ENCODE measurements at regions not wholly inside any gene's neighbourhood (a gene's known extent, or its start where the extent isn't known, plus 50 kb on each side); places are given as distances from the start of the nearest gene placed in this dataset.

DNA sequence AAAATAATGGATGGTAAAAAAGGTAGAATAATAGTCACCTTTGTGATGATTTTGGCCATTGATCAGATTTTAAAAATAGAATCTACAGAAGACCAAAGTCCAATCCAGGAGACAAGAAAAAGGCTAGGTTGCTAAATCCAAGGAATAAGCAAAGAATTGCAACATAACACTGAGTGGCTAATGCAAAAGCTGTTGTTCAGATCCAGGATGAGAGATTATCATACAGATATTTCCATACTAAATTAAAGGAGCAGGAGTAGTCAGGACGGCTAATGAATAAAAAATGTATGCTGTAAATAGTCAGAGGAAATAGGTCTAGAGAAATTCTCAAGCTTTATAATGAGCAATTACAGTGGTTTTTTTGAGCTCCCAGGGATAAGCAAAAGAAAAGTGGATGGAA, 745.9 kb upstream of the ACVR2A start:
- no peak overlapping the region for H3K27ac Mint-ChIP-seq
- H3K4me3 Mint-ChIP-seq = no peak overlapping the region
- H3K27me3 Mint-ChIP-seq = peaks cover 2% of the 10 kb centered on the region
- no peaks in the 10 kb centered on the region for H3K9me3 Mint-ChIP-seq
- H3K36me3 Mint-ChIP-seq = no peaks in the 10 kb centered on the region
- H3K4me1 Mint-ChIP-seq = no peaks in the 10 kb centered on the region

DNA sequence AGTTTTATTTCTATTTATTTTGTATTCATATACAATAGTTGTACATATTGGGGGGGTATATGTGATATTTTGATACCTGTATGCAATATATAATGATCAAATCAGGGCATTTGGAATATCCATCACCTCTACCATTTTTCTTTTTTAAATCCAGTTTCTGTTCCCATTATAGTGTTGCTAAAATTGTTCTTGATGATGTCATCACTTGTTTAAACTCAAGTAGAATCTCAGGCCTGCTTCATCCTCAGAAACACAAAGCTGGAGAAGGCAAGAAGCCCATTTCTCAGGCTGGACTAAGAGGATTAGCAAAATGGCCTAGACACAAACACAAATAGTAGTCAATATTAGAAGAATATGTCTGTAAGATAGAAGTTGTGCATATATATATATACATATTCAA, 747.1 kb upstream of the ACVR2A start:
- Mint-ChIP-seq H3K36me3 (no peaks in the 10 kb centered on the region), H3K27ac (no peak overlapping the region), H3K4me3 (no peak overlapping the region), H3K9me3 (no peaks in the 10 kb centered on the region), H3K27me3 (peaks cover 2% of the 10 kb centered on the region), H3K4me1 (no peaks in the 10 kb centered on the region)

DNA sequence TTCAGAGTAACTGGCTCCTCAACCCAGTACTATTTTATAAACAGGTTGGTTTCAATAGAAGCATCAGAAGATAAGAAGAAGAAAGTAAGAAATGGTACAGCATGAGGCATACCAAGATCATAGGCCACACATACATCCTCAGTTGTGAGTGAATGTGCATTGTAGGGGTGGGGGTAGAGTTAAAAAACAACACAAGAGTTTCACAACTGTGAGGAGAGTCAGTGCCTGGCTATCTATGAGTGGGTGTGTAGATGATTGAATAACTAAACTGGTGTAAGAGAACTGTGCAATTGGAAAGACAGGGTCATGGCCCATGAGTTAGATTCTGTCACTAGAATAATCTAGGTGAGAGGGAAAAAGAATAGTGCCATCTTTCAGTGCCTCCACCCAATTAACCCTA, 748.2 kb upstream of the ACVR2A start:
- Mint-ChIP-seq H3K27ac (no peak overlapping the region), H3K36me3 (no peaks in the 10 kb centered on the region), H3K9me3 (no peaks in the 10 kb centered on the region), H3K4me3 (no peak overlapping the region), H3K4me1 (no peaks in the 10 kb centered on the region), H3K27me3 (peaks cover 2% of the 10 kb centered on the region)

DNA sequence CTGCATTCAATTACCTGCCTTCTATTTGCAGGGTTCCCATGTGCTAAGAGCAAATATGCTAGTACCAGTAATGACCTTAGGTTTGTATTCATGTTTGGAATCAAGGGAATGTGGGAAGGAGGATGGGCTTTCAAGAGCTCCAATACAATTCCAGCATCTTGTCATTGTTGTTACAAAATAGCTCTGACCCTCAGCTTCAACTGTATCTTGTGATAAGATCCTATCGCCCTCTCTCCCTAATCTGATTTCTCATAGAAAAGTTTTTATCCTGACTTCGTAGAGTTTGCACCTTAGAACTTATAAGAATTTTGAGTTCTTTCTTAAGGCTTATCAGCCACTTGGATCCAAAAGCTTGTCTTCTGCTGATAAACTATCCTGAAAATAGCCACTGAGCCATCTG, 749.5 kb upstream of the ACVR2A start:
- Mint-ChIP-seq H3K4me3 (no peak overlapping the region), H3K4me1 (no peaks in the 10 kb centered on the region), H3K9me3 (no peaks in the 10 kb centered on the region), H3K27ac (no peak overlapping the region), H3K27me3 (peaks cover 2% of the 10 kb centered on the region), H3K36me3 (no peaks in the 10 kb centered on the region)

DNA sequence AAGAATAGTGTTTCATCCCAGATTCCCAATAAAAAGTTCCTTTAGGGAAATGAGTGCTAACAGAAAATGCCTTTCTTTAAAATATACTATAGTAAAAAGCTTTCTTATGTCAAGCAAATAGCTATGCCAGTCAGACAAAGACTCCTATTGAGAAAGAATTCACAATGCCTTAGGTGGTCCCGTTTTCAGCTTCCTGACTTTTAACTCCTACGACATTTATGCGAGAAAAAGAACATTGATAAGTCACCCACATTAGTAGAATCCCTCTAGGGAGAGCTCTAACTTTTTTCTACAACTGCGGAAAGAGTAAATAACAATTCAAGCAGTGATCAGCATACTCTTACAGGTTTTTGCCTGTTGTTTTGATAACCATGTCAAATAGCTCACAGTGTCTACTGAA, 750.8 kb upstream of the ACVR2A start:
- Mint-ChIP-seq H3K27me3 (peaks cover 2% of the 10 kb centered on the region), H3K36me3 (no peaks in the 10 kb centered on the region), H3K4me3 (no peak overlapping the region), H3K4me1 (no peaks in the 10 kb centered on the region), H3K27ac (no peak overlapping the region), H3K9me3 (no peaks in the 10 kb centered on the region)

DNA sequence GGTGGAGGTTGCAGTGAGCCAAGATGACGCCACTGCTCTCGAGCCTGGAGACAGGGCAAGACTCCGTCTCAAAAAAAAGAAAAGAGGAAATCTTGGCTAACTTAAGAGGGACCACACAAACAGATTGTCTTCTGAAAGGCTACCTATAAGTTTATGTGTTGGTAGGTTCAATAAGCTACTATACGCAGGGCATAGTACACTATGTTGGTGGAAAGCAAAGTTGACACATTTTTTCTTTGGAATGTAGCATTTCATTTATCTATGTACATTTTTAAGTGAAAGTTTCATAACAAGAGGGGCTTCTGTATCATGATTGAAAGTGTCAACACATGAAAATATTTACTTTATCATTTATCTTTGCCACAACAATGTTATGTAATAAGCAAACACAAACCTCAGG, 752.6 kb upstream of the ACVR2A start:
- Mint-ChIP-seq H3K4me3 (no peak overlapping the region), H3K27me3 (peaks cover 1% of the 10 kb centered on the region), H3K27ac (no peak overlapping the region), H3K36me3 (no peaks in the 10 kb centered on the region), H3K4me1 (no peaks in the 10 kb centered on the region), H3K9me3 (no peaks in the 10 kb centered on the region)

DNA sequence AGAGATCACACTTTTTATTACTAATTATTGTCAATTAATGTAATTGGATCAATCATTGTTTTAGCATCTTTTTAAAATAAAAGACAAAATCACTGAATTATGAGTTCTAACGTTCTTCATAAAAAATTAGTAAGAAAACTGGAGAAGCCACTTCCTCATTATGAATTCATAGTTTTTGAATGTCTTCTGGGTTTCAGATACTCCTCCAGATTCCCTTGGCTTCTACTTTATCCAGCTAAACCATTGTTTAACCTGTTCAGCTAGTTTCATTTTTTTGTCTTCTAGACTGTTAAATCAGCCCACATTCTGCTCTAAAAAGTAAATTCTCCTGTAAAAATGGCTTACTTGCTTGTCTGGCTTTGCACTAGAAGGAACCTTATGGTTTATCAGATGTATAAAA, 753.4 kb upstream of the ACVR2A start:
- Mint-ChIP-seq H3K36me3 (no peaks in the 10 kb centered on the region), H3K4me3 (no peak overlapping the region), H3K9me3 (no peaks in the 10 kb centered on the region), H3K4me1 (no peaks in the 10 kb centered on the region), H3K27ac (no peak overlapping the region), H3K27me3 (no peaks in the 10 kb centered on the region)

DNA sequence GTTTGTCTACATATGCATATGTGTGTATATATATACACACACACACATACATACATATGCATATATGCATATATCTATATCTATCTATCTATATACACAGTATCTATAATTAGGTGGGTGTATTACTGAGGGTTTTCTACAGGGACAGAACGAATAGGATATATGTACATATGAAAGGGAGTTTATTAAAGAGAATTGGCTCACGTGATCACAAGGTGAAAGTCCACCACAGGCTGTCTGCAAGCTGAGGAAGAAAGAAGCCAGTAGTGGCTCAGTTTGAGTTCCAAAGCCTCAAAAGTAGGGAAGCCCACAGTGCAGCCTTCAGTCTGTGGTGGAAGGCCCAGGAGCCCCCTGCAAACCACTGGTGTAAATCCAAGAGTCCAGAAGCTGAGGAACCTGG, 756.0 kb upstream of the ACVR2A start:
- H3K27me3 Mint-ChIP-seq = no peaks in the 10 kb centered on the region
- no peak overlapping the region for H3K4me3 Mint-ChIP-seq
- no peaks in the 10 kb centered on the region for H3K36me3 Mint-ChIP-seq
- H3K4me1 Mint-ChIP-seq = peaks cover 3% of the 10 kb centered on the region
- no peak overlapping the region for H3K27ac Mint-ChIP-seq
- no peaks in the 10 kb centered on the region for H3K9me3 Mint-ChIP-seq

DNA sequence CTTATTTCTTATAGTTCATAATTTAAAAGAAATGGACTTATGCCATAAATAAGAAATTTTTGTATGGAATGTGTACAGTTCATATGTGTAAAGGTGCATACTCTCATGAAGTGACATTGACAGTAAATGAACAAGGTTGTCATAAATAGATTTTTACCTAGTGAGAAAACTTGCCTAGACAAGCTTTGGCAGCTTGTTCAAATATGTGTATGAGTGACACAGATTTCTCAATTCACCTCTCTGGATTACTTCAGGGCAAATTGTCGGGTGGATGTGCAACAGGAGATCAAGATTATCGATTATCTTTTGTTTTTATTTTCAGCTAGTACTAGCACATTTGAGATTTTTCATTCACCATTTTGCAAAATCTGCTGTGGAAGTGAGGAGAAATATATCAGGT, 758.1 kb upstream of the ACVR2A start:
- no peaks in the 10 kb centered on the region for H3K9me3 Mint-ChIP-seq
- no peaks in the 10 kb centered on the region for H3K36me3 Mint-ChIP-seq
- peaks cover 4% of the 10 kb centered on the region for H3K27me3 Mint-ChIP-seq
- peaks cover 4% of the 10 kb centered on the region for H3K4me1 Mint-ChIP-seq
- no peak overlapping the region for H3K27ac Mint-ChIP-seq
- no peak overlapping the region for H3K4me3 Mint-ChIP-seq

DNA sequence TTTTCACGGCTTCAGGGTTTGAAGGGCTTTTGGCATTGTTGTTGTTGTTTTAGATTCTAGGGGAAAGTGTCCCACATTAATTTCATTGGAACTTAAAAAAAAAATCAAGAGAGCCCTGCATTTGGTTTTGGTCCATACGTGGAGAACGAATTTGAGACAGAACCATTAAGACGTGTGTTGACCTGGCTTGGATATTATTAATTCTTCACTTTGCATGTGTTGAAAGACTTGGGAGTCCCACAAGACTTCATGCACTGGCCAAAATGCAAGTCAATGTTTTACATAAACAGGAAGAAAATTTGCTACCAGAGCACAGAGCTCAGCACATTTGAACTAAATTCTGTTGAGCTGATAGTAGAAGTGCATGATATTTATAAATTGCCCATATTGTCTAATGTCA, 761.2 kb upstream of the ACVR2A start:
- Mint-ChIP-seq H3K4me3 (no peak overlapping the region), H3K9me3 (no peaks in the 10 kb centered on the region), H3K27me3 (peaks cover 4% of the 10 kb centered on the region), H3K27ac (no peak overlapping the region), H3K4me1 (peaks cover 4% of the 10 kb centered on the region), H3K36me3 (no peaks in the 10 kb centered on the region)

DNA sequence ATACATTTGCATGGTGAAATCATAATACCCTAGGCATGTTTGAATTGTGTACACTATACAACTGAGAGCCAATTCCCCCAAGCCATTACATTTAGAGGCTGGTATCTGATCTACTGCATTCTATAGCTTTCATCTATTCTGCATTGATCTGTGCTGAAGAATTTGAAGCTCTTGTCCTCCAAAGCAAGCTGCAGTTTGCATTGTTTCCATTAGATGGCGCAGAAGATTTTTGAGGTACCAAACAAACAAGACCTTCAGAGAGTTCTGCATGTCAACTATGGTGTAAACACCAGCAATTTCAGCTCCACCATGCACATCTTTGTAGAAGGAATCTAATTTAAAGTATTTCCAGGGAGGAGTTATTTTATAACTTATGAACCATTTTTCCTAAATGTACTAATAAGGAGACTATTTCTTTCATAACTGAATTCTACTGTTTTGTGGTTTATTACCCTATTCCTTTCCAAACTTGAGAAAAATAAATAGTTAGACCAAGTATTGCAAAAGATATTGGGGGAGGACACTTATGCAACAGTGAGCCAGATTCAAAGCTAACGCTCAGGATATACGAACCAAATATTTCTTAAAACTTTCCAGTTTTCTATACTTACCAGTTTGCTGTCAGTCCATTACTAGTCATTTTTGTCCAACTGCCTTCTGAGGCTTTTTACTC, 761.8 kb upstream of the ACVR2A start:
- Mint-ChIP-seq H3K9me3 (no peaks in the 10 kb centered on the region), H3K36me3 (no peaks in the 10 kb centered on the region), H3K4me1 (peaks cover 4% of the 10 kb centered on the region), H3K4me3 (no peak overlapping the region), H3K27me3 (peaks cover 5% of the 10 kb centered on the region), H3K27ac (no peak overlapping the region)

DNA sequence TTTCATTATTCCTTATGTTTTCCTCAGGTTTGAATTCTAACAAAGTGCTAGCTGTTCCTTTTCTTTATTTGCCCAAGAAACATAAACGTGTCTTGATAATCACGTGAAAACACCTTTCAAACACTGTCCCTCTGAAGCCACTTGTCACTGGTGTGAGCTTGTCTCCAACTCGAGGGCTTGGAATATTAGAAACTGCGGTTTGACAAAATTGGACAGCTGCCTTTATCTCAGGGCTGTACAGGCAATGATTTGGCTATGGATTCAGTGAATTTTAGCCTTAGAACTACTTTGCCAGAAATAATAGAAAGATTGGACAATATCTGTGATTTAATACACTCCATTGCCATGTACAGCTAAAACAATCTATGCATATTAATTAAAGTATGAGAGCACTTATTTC, 763.0 kb upstream of the ACVR2A start:
- peaks cover 9% of the 10 kb centered on the region for H3K27me3 Mint-ChIP-seq
- peaks cover 4% of the 10 kb centered on the region for H3K4me1 Mint-ChIP-seq
- H3K4me3 Mint-ChIP-seq = no peak overlapping the region
- H3K36me3 Mint-ChIP-seq = no peaks in the 10 kb centered on the region
- H3K9me3 Mint-ChIP-seq = no peaks in the 10 kb centered on the region
- no peak overlapping the region for H3K27ac Mint-ChIP-seq

DNA sequence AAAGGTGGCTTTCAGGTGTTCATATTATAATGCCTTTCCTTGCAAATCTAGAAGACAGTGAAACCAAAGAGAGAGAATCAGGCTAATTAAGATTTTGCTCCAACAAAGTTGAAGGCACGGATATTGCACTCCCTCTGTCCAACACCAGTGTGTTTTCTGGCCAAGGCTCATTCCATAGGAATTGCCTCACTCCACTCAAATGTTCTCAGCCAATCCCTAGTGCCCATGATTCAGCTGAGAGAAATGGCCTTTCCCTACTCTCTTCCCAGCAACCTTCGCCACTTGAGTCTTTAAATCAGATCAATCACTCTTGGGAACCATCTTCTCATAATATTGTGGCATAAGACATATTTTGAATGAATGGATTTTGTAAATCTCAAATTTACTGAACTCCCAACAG, 768.2 kb upstream of the ACVR2A start:
- no peaks in the 10 kb centered on the region for H3K36me3 Mint-ChIP-seq

DNA sequence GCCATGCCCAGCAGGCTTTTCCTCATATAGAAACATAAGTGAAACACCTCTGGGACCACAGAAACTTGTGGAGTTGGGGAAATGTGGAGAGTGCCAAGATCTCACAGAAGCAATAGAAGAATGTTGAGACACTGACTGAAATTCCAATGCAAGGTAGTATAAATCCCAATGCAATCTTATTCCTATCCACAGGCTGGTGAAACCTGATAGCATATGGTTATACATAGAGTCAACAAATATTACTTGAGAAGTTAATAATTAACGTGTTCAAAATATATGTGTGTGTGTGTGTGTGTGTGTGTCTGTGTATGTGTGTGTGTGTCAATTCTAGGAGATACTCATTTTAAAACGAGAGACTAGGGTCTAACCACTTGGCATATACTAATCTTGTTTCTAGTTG, 776.8 kb upstream of the ACVR2A start:
- Mint-ChIP-seq H3K36me3 (no peaks in the 10 kb centered on the region), H3K27ac (no peak overlapping the region), H3K4me1 (no peaks in the 10 kb centered on the region), H3K27me3 (peaks cover 9% of the 10 kb centered on the region), H3K4me3 (no peak overlapping the region), H3K9me3 (no peaks in the 10 kb centered on the region)

More for the DNA sequence above, 768.2 kb upstream of the ACVR2A start:
- Mint-ChIP-seq H3K4me3 (no peak overlapping the region), H3K4me1 (no peaks in the 10 kb centered on the region), H3K27ac (no peak overlapping the region), H3K9me3 (no peaks in the 10 kb centered on the region), H3K27me3 (peaks cover 19% of the 10 kb centered on the region)

DNA sequence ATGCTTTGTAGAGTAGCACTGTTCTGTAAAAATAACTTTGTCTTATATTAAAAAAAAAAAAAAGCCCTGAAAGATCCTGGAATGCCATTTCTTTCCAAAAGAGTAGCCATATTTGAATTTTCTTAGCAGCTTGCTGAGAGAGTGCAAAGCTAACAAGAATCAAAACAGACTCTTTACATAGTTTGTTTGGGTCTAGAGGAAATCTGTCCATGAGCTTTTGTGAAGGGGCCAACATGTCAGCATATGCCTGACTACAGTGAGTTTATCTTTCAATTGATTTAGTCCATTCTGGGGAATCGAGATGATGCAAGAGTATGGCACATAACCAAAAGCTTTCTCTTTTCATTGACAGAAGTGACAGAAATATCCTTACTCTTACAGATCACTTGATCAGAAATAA, 777.7 kb upstream of the ACVR2A start:
- Mint-ChIP-seq H3K4me1 (no peaks in the 10 kb centered on the region), H3K9me3 (no peaks in the 10 kb centered on the region), H3K4me3 (no peak overlapping the region), H3K36me3 (no peaks in the 10 kb centered on the region), H3K27me3 (peaks cover 6% of the 10 kb centered on the region), H3K27ac (no peak overlapping the region)

DNA sequence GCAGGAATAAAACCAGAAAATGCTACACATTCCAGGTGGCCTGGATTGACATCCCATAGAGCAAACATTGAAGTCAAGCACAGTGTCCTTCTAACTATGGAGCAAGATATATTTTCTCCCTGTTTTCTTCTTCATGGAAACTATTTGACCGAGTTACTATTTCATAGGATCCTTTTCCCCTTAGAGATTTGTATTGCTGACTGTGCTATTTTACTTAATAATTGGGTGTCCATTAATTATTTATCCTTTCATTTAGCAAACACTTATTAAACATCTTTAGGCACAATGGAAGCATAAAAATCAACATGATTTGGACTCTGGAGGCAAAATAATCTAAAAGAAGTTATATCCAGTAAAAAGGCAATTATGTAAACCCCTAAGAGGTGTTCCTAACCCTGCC, 782.8 kb upstream of the ACVR2A start:
- Mint-ChIP-seq H3K9me3 (no peaks in the 10 kb centered on the region), H3K4me3 (no peak overlapping the region), H3K36me3 (no peaks in the 10 kb centered on the region), H3K27ac (no peak overlapping the region), H3K4me1 (no peaks in the 10 kb centered on the region), H3K27me3 (no peaks in the 10 kb centered on the region)

DNA sequence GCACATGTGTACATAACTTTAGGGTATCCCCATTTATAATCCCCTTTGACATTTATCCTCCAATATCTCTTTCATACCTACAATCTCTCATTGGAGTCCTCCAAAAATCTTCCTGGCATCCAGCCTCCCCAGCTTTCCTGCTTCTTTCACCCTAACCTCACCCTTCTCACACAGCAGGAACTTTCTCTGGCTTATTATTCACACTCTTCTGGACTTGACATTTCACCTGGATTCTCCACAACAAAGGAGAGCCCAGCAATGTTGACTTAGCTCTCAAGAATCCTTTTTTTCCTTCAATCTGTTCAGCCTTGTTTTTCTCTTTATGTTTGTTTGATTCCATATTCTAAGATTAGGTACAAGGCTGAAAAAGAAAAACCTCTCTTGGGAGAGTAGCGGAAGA, 783.6 kb upstream of the ACVR2A start:
- Mint-ChIP-seq H3K4me1 (no peaks in the 10 kb centered on the region), H3K36me3 (no peaks in the 10 kb centered on the region), H3K9me3 (no peaks in the 10 kb centered on the region), H3K27ac (no peak overlapping the region), H3K27me3 (no peaks in the 10 kb centered on the region), H3K4me3 (no peak overlapping the region)

Data from activated naive CD4-positive, alpha-beta T cell treated with anti-CD3 and anti-CD28 coated beads, Interleukin-2, amount 50 U/mL, for 24 hours (primary cell).